Bone marrow (tissue), 2 donors: ENCODE measurements at regions not wholly inside any gene's neighbourhood (a gene's known extent, or its start where the extent isn't known, plus 50 kb on each side); places are given as distances from the start of the nearest gene placed in this dataset.

Experiments
- DNase-seq, 2 donors: peaks; one replicate each; lab custom pipeline; 2025; lab: John Stamatoyannopoulos, UW

- DNase-seq: no peak
Measured at GRCh38 chr5:125558016-125558415, 811.6 kb upstream of the ZNF608 start.

DNA sequence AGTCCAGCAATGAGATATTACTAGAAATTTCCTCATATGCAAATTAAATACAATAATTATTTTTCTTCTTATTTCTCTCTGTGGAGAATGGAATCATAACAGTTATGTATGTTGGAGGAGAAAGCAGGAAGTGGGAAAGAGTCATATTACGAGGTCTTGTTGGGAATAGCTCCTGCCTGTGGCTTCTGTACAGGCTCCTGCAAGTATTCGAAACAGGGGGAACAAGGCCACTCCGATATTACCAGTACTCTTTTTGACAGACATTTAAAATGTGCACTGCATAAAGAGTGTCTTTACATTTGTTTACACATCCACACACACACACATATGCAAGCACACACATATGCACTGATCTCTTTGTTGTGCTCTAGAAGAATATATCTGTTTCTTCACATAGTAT, 812.0 kb upstream of the ZNF608 start:
- no peak for DNase-seq

DNA sequence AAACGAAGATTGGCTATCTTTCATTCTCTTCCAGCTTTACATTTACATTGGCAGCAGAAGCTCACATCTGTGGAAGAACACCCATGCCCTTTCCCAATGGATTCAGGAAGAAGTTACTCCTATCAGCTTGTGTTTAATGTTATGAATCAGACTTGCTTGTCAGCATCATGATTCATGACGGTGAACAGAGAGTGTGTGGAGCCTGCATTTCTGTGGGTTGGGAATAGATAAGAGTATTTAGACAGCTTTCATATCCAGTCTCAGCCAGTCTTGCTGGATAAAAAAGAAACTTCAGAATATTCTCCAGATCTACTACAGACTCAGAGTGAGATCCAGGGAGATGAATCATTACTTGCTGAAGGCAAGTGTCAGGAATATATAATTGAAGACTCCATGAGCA, 812.9 kb upstream of the ZNF608 start:
- DNase-seq: no peak

GRCh38 chr5:125560476-125561225, 814.2 kb upstream of the ZNF608 start:
- no peak for DNase-seq

DNA sequence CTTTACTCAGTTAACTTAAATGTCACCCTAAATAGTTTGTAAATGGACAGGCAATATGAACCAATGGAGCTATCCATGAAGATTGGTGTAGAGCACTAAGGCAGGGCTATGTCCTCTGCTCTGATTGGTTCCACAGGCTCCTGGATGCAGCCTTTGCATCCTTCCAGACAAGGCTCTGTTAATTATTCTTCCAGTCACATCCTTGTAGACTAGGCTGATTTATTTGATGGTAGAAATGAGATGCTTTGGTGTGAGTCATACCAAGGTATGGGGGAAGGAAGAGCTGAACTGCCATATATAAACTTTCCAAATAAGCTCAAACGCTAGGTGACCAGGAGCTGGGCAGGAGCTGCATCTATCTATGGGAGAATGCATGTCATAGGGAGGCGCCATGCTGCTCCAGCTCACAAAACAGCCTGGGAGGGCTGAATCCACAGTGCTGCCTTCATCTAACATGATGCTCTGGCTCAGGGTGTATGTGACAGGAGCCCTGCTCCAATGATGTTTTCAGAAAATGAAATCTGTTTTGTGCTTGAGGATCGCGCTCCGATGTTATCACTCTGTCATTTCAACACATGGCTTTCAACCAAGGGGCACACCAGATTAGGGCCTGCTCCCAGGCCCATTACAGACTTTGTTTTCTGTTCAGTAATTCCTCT, 818.0 kb upstream of the ZNF608 start:
- DNase-seq: no peak

- DNase-seq: no peak
Measured at GRCh38 chr5:125574491-125575044, 828.1 kb upstream of the ZNF608 start.

GRCh38 chr5:125575171-125575890, 828.9 kb upstream of the ZNF608 start:
- no peak for DNase-seq

- DNase-seq: no peak
Measured at GRCh38 chr5:125575891-125576505, 829.6 kb upstream of the ZNF608 start.

GRCh38 chr5:125576822-125577221, 830.4 kb upstream of the ZNF608 start:
- no peak for DNase-seq

DNA sequence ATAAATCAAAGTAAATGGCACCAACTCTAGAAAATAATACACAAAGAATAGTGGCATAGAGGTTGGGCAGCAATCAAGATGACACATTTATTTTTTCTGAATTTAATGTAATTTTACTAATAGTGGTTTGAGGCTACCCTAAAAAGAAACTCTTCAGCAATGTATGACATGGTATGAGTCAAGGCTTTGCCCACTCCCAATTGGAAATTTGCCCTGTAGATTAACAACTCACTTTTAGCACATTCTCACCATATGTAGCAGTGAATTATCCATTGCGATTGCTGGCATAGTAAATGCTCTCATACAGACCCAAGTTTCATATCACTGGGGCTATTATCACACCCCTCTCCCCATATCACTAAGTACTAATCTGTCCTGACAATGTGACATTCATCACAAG, 832.1 kb upstream of the ZNF608 start:
- DNase-seq: no peak

GRCh38 chr5:125579182-125579581, 832.7 kb upstream of the ZNF608 start:
- no peak for DNase-seq

DNA sequence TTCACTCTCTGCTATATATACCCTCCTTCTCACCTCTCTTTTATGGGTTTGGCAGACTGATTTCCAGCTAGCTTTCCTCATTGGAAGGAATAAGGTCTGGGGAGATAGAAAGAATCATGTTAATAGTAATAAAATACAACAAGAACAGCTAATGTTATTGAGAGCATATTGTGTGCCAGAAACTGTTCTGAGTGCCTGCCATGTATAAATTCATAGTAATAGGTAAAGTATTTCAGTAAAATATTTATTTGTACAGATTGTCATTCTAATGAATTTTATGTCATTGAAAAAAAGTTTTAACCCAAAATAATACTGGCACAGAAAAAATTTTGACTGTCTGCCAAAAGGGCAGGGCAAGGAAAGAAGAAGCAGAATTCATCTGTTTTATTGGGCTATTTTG, 834.9 kb upstream of the ZNF608 start:
- DNase-seq: no peak

- DNase-seq: no peak
Measured at GRCh38 chr5:125582352-125582751, 835.9 kb upstream of the ZNF608 start.

- no peak for DNase-seq
Measured at GRCh38 chr5:125583321-125584139, 837.1 kb upstream of the ZNF608 start.

DNA sequence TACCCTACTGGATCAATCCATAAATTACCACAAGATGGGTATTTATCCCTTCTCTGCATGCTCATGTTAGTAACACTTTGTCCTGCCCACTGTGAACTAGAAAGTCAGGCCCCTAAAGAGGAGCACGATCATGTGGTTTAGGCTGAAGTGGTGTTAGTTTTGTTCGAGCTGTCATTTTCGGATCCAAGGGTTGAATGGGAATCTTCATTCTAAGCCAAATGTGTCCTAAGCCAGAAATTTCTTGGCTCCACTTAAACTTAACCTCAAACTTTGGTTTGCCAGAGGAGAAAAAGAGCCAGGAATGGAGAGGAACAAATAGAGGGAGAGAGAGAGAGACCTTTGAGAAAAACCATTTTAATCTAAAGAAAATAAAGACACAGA, 837.7 kb upstream of the ZNF608 start:
- no peak for DNase-seq

- no peak for DNase-seq
Measured at GRCh38 chr5:125587631-125588030, 835.6 kb upstream of the GRAMD2B start.

DNA sequence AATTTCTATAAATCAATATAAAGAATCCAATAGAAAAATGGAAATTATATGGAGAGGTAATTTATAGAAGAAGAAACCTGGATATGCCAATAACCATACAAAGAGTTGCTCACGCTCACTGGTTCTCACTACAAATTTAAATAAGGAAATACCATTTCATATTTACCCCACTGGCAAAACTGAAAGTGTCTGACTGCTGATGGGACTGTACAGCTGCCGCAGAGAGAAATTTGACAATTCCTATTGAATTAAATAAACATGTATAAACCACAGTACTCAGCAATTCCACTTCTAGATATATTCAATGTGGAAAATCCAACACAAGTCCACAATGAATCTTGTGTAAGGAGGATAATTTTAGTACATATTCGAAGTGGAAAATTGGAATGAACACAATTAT, 830.4 kb upstream of the GRAMD2B start:
- no peak for DNase-seq

DNA sequence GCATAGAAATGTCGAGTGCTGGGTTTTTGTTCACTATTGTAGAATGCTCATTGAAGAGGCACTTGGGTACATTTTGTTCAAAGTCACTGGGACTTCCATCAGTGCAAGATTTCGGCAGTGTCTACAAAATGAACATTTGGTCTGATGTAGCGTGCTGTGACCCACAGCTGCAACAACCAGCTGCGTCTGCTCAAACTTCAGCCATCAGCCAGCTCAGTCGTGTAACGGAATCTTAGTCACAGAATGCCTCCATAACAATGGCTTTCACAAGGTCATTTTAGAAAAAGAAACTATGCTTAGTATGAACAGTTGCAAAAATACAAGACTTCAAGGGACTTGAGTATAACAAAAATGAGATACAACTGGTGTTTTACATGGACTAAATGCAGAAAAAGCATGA, 828.1 kb upstream of the GRAMD2B start:
- DNase-seq: no peak

DNA sequence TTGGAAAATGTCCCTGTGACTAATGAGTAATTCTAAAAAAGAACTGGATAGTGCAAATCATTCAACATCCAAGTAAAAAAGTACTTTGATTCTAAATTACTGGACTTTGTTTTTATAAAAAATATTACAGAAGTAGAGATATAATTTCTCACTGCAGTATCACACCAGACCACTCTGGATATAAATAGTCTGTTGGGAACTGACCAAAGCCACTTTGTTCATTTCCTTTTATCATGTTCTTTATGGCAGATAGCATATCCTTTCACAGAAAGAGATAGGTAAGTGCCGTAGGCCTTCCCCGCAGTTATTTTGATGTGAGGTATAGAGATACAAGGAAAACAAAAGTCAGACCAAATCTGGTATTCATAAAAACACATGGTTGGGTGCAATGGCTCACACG, 827.4 kb upstream of the GRAMD2B start:
- DNase-seq: no peak

- DNase-seq: no peak
Measured at GRCh38 chr5:125597338-125597737, 825.9 kb upstream of the GRAMD2B start.

- no peak for DNase-seq
Measured at GRCh38 chr5:125600559-125600958, 822.6 kb upstream of the GRAMD2B start.

DNA sequence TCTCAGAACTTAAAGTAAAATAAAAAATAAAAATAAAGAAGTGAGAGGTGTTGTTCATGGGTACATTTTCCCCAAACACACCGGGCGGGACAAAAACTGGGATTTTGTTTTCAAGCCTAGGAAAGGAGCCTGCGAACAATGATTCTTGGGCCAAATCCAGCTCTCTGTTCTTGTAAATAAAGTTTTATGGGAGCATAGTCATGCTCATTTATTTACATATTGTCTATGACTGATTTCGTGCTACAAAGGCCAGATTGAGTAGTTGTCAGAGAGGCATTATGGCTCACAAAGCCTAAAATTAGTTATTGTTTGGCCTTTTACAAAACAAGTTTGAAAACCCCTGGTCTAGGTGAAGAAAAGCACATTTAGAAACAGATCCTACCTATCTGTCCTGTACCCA, 821.0 kb upstream of the GRAMD2B start:
- DNase-seq: no peak
